PC-3 (cell line): ENCODE measurements at regions not wholly inside any gene's neighbourhood (a gene's known extent, or its start where the extent isn't known, plus 50 kb on each side); places are given as distances from the start of the nearest gene placed in this dataset.
"Not testable (repeated sequence)": the region's sequence is repeated elsewhere in the genome, so short reads cannot be mapped to it uniquely, and the experiment has no call there.

ENCODE experiments used
- EZH2 ChIP-seq: fragments of 300-600 bp; sonication (generic); IDR thresholded peaks from one replicate; pipeline ENCODE4 v1.6.1; 2017; ENCODE audit warnings: antibody characterized with exemption, mild to moderate bottlenecking, low read length; ENCODE audit not compliant: unreplicated experiment
- EZH2phosphoT487 ChIP-seq: fragments of 300-600 bp; sonication (generic); IDR thresholded peaks from 2 replicates; pipeline ENCODE4 v1.6.1; 2018; ENCODE audit warnings: mild to moderate bottlenecking, antibody characterized with exemption, low read length, borderline replicate concordance
- TF ChIP-seq, protein P1 (sequence below): fragments of 300-600 bp; sonication (generic); conservative IDR thresholded peaks from 2 replicates; pipeline ENCODE4 v1.5.1; 2017; ENCODE audit warnings: antibody characterized with exemption, low read depth, mild to moderate bottlenecking, low read length

DNA sequence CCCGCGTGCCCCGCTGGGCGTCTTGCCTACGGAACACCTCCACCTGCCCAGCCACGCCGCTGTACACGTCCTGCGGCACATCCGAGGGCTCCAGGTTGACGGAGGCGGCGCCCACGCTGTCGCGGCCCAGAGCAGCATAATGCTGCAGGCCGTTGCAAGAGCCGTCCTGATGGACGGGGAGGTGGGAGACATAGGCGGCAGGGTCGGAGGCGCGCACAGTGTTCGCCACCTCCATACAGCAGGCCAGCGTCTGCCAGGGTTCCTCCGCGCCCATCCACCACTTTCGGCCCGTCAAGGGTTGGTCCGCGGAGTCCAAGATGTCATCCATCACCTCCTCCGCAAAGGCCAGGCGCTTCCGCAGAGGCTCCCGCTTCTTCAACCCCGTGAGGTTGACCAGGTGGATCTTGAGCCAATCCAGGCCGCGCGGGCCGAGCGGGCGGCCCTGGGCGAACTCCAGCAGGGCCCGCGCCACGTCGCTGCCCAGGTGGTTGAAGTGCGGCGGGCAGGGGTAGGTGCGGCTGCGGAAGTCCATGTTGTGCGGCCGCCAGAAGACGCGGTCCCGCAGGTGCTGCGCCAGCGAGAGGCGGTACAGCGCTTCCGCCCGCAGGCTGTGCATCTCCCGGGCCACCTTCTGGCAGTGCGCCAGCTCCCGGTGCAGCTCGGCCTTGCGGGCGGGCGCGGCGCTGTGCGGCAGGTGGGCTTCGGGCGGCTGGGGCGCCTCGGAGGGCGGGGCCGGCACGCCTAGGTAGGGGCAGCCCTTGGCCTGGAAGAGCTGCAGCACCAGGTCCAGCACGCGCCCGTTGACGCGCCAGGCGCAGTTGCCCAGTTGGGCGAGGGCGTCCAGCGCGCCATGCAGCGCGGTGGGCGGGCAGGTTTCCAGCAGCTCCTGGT, 72.9 kb upstream of the MED13 start:
- TF ChIP-seq, protein P1, sequence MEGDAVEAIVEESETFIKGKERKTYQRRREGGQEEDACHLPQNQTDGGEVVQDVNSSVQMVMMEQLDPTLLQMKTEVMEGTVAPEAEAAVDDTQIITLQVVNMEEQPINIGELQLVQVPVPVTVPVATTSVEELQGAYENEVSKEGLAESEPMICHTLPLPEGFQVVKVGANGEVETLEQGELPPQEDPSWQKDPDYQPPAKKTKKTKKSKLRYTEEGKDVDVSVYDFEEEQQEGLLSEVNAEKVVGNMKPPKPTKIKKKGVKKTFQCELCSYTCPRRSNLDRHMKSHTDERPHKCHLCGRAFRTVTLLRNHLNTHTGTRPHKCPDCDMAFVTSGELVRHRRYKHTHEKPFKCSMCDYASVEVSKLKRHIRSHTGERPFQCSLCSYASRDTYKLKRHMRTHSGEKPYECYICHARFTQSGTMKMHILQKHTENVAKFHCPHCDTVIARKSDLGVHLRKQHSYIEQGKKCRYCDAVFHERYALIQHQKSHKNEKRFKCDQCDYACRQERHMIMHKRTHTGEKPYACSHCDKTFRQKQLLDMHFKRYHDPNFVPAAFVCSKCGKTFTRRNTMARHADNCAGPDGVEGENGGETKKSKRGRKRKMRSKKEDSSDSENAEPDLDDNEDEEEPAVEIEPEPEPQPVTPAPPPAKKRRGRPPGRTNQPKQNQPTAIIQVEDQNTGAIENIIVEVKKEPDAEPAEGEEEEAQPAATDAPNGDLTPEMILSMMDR, result not testable (repeated sequence)
- TF ChIP-seq EZH2, EZH2phosphoT487: not testable (repeated sequence)
